H9 (cell line): ENCODE measurements at regions not wholly inside any gene's neighbourhood (a gene's known extent, or its start where the extent isn't known, plus 50 kb on each side); places are given as distances from the start of the nearest gene placed in this dataset.

ENCODE experiments used
- DNase-seq: peaks from one replicate; pipeline ENCODE4 v3.0.0-alpha.2; 2017
- H2AFZ ChIP-seq: one replicate; pipeline ENCODE4 v1.6.1; 2013; ENCODE audit warnings: mild to moderate bottlenecking, low read length, control low read depth, moderate library complexity
- H2AK5ac ChIP-seq: 2 replicates; pipeline ENCODE4 v1.6.1; 2013; ENCODE audit warnings: low read length, control low read depth, mixed read lengths; ENCODE audit not compliant: insufficient read length
- H2BK120ac ChIP-seq: one replicate; pipeline ENCODE4 v1.6.1; 2013; ENCODE audit warnings: low read depth, mild to moderate bottlenecking, low read length, control low read depth, inconsistent platforms; ENCODE audit not compliant: poor library complexity, severe bottlenecking
- H2BK12ac ChIP-seq: 2 replicates; pipeline ENCODE4 v1.6.1; 2013; ENCODE audit warnings: low read length, control low read depth, mixed read lengths, low read depth; ENCODE audit not compliant: insufficient read length
- H2BK15ac ChIP-seq: 2 replicates; pipeline ENCODE4 v1.6.1; 2013; ENCODE audit warnings: low read depth, low read length, control low read depth
- H2BK20ac ChIP-seq: one replicate; pipeline ENCODE4 v1.6.1; 2013; ENCODE audit warnings: low read depth, mild to moderate bottlenecking, low read length, control low read depth, inconsistent platforms; ENCODE audit not compliant: poor library complexity, severe bottlenecking
- H2BK5ac ChIP-seq: 2 replicates; pipeline ENCODE4 v1.6.1; 2013; ENCODE audit warnings: low read length, control low read depth, mixed read lengths; ENCODE audit not compliant: insufficient read length
- H3K14ac ChIP-seq: 2 replicates; pipeline ENCODE4 v1.6.1; 2013; ENCODE audit warnings: low read length, control low read depth; ENCODE audit not compliant: insufficient read depth
- H3K18ac ChIP-seq: 2 replicates; pipeline ENCODE4 v1.6.1; 2013; ENCODE audit warnings: low read depth, mild to moderate bottlenecking, mixed read lengths, low read length, control low read depth; ENCODE audit not compliant: insufficient read length
- H3K23ac ChIP-seq: 2 replicates; pipeline ENCODE4 v1.6.1; 2013; ENCODE audit warnings: low read length, control low read depth, mixed read lengths, low read depth; ENCODE audit not compliant: insufficient read length
- H3K23me2 ChIP-seq: 2 replicates; pipeline ENCODE4 v1.6.1; 2013; ENCODE audit warnings: low read depth, mild to moderate bottlenecking, mixed read lengths, low read length, control low read depth; ENCODE audit not compliant: insufficient read length, poor library complexity, severe bottlenecking
- H3K27ac ChIP-seq: 2 replicates; pipeline ENCODE4 v1.5.1; 2013; ENCODE audit warnings: low read length, control low read depth, mixed read lengths, low read depth; ENCODE audit not compliant: insufficient read length
- H3K27me3 ChIP-seq: 2 replicates; pipeline ENCODE4 v1.6.1; 2013; ENCODE audit warnings: low read length, control low read depth, inconsistent platforms; ENCODE audit not compliant: insufficient read depth
- H3K4ac ChIP-seq: 2 replicates; pipeline ENCODE4 v1.6.1; 2013; ENCODE audit warnings: low read depth, mild to moderate bottlenecking, control low read depth, inconsistent platforms, low read length, moderate library complexity
- H3K4me1 ChIP-seq: 2 replicates; pipeline ENCODE4 v1.6.1; 2013; ENCODE audit warnings: low read length, control low read depth, inconsistent platforms; ENCODE audit not compliant: insufficient read depth
- H3K4me2 ChIP-seq: 2 replicates; pipeline ENCODE4 v1.6.1; 2013; ENCODE audit warnings: low read length, control low read depth, mixed read lengths; ENCODE audit not compliant: insufficient read length, insufficient read depth
- H3K56ac ChIP-seq: 2 replicates; pipeline ENCODE4 v1.6.1; 2013; ENCODE audit warnings: low read depth, mild to moderate bottlenecking, mixed read lengths, low read length, control low read depth; ENCODE audit not compliant: insufficient read length
- H3K79me1 ChIP-seq: 2 replicates; pipeline ENCODE4 v1.6.1; 2013; ENCODE audit warnings: low read depth, mild to moderate bottlenecking, moderate library complexity, low read length, control low read depth, inconsistent platforms; ENCODE audit not compliant: insufficient read depth, poor library complexity, severe bottlenecking
- H3K79me2 ChIP-seq: 2 replicates; pipeline ENCODE4 v1.6.1; 2013; ENCODE audit warnings: low read length, control low read depth, inconsistent platforms; ENCODE audit not compliant: insufficient read depth
- H3K9ac ChIP-seq: 2 replicates; pipeline ENCODE4 v1.6.1; 2013; ENCODE audit warnings: low read length, control low read depth, mixed read lengths; ENCODE audit not compliant: insufficient read length; ENCODE audit errors: extremely low read depth
- H3K9me3 ChIP-seq: one replicate; pipeline ENCODE4 v1.6.1; 2013; ENCODE audit warnings: low read depth, low read length, inconsistent platforms; ENCODE audit not compliant: control insufficient read depth
- H3T11ph ChIP-seq: one replicate; pipeline ENCODE4 v1.6.1; 2013; ENCODE audit warnings: mild to moderate bottlenecking, low read length, control low read depth, inconsistent platforms
- H4K20me1 ChIP-seq: one replicate; pipeline ENCODE4 v1.6.1; 2013; ENCODE audit not compliant: control insufficient read depth, insufficient read length, insufficient read depth
- H4K5ac ChIP-seq: 2 replicates; pipeline ENCODE4 v1.6.1; 2013; ENCODE audit warnings: low read depth, mild to moderate bottlenecking, mixed read lengths, low read length, control low read depth; ENCODE audit not compliant: insufficient read length
- H4K8ac ChIP-seq: replicated peaks from 2 replicates; pipeline ENCODE4 v1.6.1; 2013; ENCODE audit warnings: low read length, control low read depth, mixed read lengths, low read depth; ENCODE audit not compliant: insufficient read length
- H4K91ac ChIP-seq: 2 replicates; pipeline ENCODE4 v1.6.1; 2013; ENCODE audit warnings: low read depth, mild to moderate bottlenecking, moderate library complexity, mixed read lengths, low read length, control low read depth; ENCODE audit not compliant: insufficient read length
- H3K27ac Mint-ChIP-seq, 3 experiments: 2 replicates in 2 of 3; 3 replicates in 1 of 3; pipeline ENCODE4 v1.8.0; 2020 to 2021; ENCODE audit warnings: mixed read lengths in 3 of 3, mild to moderate bottlenecking in 1 of 3, moderate library complexity in 1 of 3
- H3K27me3 Mint-ChIP-seq: 2 replicates; pipeline ENCODE4 v1.8.0; 2021; ENCODE audit warnings: low read depth, mild to moderate bottlenecking, moderate library complexity, mixed read lengths
- H3K36me3 Mint-ChIP-seq, 3 experiments: 2 replicates in 2 of 3; 3 replicates in 1 of 3; pipeline ENCODE4 v1.8.0; 2020 to 2021; ENCODE audit warnings: low read depth in 3 of 3, mixed read lengths in 3 of 3; ENCODE audit not compliant: insufficient read depth in 1 of 3
- H3K4me1 Mint-ChIP-seq, 2 experiments: 2 replicates each; pipeline ENCODE4 v1.8.0; 2020; ENCODE audit warnings: mixed read lengths in 2 of 2
- H3K4me3 Mint-ChIP-seq, 2 experiments: 2 replicates in 1 of 2; 3 replicates in 1 of 2; pipeline ENCODE4 v1.8.0; 2020 to 2021; ENCODE audit warnings: mild to moderate bottlenecking in 2 of 2, mixed read lengths in 2 of 2, moderate library complexity in 1 of 2
- H3K9me3 Mint-ChIP-seq, 2 experiments: 2 replicates in 1 of 2; 3 replicates in 1 of 2; pipeline ENCODE4 v1.8.0; 2020; ENCODE audit warnings: mild to moderate bottlenecking in 2 of 2, mixed read lengths in 2 of 2, moderate library complexity in 1 of 2
- WGBS: extraction: QIAGEN DNeasy Blood & Tissue Kit; methylation state at CpG from one replicate; pipeline ENCODE4 v1.1.7; 2013; ENCODE audit warnings: missing lambda C conversion rate, low lambda C conversion rate, mixed read lengths; ENCODE audit not compliant: insufficient read length; ENCODE audit errors: extremely low coverage; 5-methylcytosine and 5-hydroxymethylcytosine counted together
- TF ChIP-seq, protein P1 (sequence below): fragments of 200-600 bp; sonication (generic); conservative IDR thresholded peaks from 3 replicates; pipeline ENCODE4 v1.8.0; 2021; ENCODE audit warnings: antibody characterized with exemption, mild to moderate bottlenecking

DNA sequence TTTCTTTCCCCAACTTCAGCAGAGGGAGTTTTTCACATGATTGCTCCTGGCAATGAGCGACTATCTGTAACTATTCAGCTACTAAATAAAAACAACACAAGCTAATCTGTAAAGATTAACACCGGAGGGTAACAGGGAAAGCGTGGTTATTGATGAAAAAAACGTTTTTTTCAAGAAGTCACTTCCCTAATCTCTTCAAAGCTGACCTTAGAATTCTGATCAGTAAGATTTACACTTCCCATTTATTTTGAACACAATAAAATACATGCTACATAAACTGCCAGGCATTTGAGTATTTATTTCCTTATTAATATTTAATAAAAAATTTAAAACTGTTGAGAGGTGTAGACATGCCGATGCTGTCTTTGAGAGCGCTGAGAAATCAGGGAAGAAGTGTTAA lies 207.4 kb upstream of the HDAC4 start:
- peaks cover 14 to 17% of the 10 kb centered on the region in 2 experiments for H3K4me1 Mint-ChIP-seq
- DNase-seq = no peak
- TF ChIP-seq, protein P1, sequence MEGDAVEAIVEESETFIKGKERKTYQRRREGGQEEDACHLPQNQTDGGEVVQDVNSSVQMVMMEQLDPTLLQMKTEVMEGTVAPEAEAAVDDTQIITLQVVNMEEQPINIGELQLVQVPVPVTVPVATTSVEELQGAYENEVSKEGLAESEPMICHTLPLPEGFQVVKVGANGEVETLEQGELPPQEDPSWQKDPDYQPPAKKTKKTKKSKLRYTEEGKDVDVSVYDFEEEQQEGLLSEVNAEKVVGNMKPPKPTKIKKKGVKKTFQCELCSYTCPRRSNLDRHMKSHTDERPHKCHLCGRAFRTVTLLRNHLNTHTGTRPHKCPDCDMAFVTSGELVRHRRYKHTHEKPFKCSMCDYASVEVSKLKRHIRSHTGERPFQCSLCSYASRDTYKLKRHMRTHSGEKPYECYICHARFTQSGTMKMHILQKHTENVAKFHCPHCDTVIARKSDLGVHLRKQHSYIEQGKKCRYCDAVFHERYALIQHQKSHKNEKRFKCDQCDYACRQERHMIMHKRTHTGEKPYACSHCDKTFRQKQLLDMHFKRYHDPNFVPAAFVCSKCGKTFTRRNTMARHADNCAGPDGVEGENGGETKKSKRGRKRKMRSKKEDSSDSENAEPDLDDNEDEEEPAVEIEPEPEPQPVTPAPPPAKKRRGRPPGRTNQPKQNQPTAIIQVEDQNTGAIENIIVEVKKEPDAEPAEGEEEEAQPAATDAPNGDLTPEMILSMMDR = no peak
- Histone ChIP-seq H3K79me1 (no peaks in the 10 kb centered on the region), H4K8ac (no peak overlapping the region), H4K91ac (no peak overlapping the region), H2BK12ac (no peak overlapping the region), H3T11ph (no peak overlapping the region), H3K18ac (no peak overlapping the region), H3K79me2 (no peaks in the 10 kb centered on the region), H3K23ac (no peak overlapping the region), H2BK20ac (no peak overlapping the region), H3K56ac (no peak overlapping the region), H2BK5ac (no peak overlapping the region), H2AK5ac (no peak overlapping the region), H3K9me3 (no peaks in the 10 kb centered on the region), H3K27me3 (no peaks in the 10 kb centered on the region), H3K23me2 (no peaks in the 10 kb centered on the region), H3K9ac (no peak overlapping the region), H2AFZ (no peak overlapping the region), H3K27ac (no peak overlapping the region), H3K4me2 (no peak overlapping the region), H4K5ac (no peak overlapping the region), H3K14ac (no peak overlapping the region), H3K4me1 (no peaks in the 10 kb centered on the region), H2BK15ac (no peak overlapping the region), H3K4ac (no peak overlapping the region), H4K20me1 (no peaks in the 10 kb centered on the region), H2BK120ac (no peak overlapping the region)
- H3K9me3 Mint-ChIP-seq = no peaks in the 10 kb centered on the region; a peak in 2 of 5 replicates
- peaks cover 0 to 5% (median 0%) of the 10 kb centered on the region in 3 experiments; a peak in 2 of 7 replicates for H3K36me3 Mint-ChIP-seq
- no peak overlapping the region for H3K4me3 Mint-ChIP-seq
- H3K27me3 Mint-ChIP-seq = peaks cover 21% of the 10 kb centered on the region
- no peak overlapping the region for H3K27ac Mint-ChIP-seq
- no CpG with 5 or more reads among the region's 6 CpGs for WGBS
